Activated T-cell treated with anti-CD3 and anti-CD28 coated beads, Interleukin-2, amount 50 U/mL, for 72 hours (primary cell): ENCODE measurements at regions not wholly inside any gene's neighbourhood (a gene's known extent, or its start where the extent isn't known, plus 50 kb on each side); places are given as distances from the start of the nearest gene placed in this dataset.
"Not testable (repeated sequence)": the region's sequence is repeated elsewhere in the genome, so short reads cannot be mapped to it uniquely, and the experiment has no call there.

Source experiments
- ATAC-seq, 2 donors: fragments of 150-1000 bp; cut with Tn5 transposase; replicated peaks in 1 of 2; 2 replicates each; pipeline ENCODE4 v1.10.0; 2021; ENCODE audit warnings: moderate library complexity in 2 of 2, mild to moderate bottlenecking in 1 of 2
- DNase-seq, 2 donors: peaks; one replicate each; pipeline ENCODE4 v3.0.0; 2021 to 2022; ENCODE audit warnings: mixed read lengths in 1 of 2
- H3K27ac Mint-ChIP-seq: one replicate; pipeline ENCODE4 v1.8.0; 2022; ENCODE audit warnings: mild to moderate bottlenecking, moderate library complexity, mixed read lengths
- H3K27me3 Mint-ChIP-seq: one replicate; pipeline ENCODE4 v1.8.0; 2022; ENCODE audit warnings: low read depth, mixed read lengths
- H3K36me3 Mint-ChIP-seq, 2 donors: one replicate each; pipeline ENCODE4 v1.8.0; 2022; ENCODE audit warnings: mixed read lengths in 2 of 2, mild to moderate bottlenecking in 1 of 2; ENCODE audit not compliant: insufficient read depth in 2 of 2
- H3K4me1 Mint-ChIP-seq: one replicate; pipeline ENCODE4 v1.8.0; 2022; ENCODE audit warnings: low read depth, mixed read lengths
- H3K4me3 Mint-ChIP-seq, 2 donors: one replicate each; pipeline ENCODE4 v1.8.0; 2022; ENCODE audit warnings: mild to moderate bottlenecking in 2 of 2, mixed read lengths in 2 of 2, moderate library complexity in 2 of 2
- H3K9me3 Mint-ChIP-seq, 2 donors: one replicate each; pipeline ENCODE4 v1.8.0; 2022; ENCODE audit warnings: mixed read lengths in 2 of 2

- not testable (repeated sequence) for H3K36me3 Mint-ChIP-seq, H3K9me3 Mint-ChIP-seq, ATAC-seq, H3K27ac Mint-ChIP-seq, H3K27me3 Mint-ChIP-seq, DNase-seq, H3K4me3 Mint-ChIP-seq, H3K4me1 Mint-ChIP-seq
Observed at GRCh38 chr7:10465536-10465935, 508.1 kb upstream of the PHF14 start.

GRCh38 chr7:10468908-10469307 is 504.8 kb upstream of the PHF14 start:
- Mint-ChIP-seq H3K36me3 (peaks cover 0 to 1% of the 10 kb centered on the region in 2 donors), H3K4me1 (no peaks in the 10 kb centered on the region), H3K27ac (no peak overlapping the region), H3K9me3 (no peaks in the 10 kb centered on the region), H3K4me3 (no peak overlapping the region), H3K27me3 (no peaks in the 10 kb centered on the region)
- no peak for ATAC-seq
- no peak for DNase-seq

GRCh38 chr7:10469476-10469875 is 504.2 kb upstream of the PHF14 start:
- H3K36me3 Mint-ChIP-seq: no peaks in the 10 kb centered on the region
- H3K27ac Mint-ChIP-seq: no peak overlapping the region
- H3K9me3 Mint-ChIP-seq: no peaks in the 10 kb centered on the region
- no peak for DNase-seq
- ATAC-seq: no peak
- H3K4me3 Mint-ChIP-seq: no peak overlapping the region
- H3K27me3 Mint-ChIP-seq: no peaks in the 10 kb centered on the region
- no peaks in the 10 kb centered on the region for H3K4me1 Mint-ChIP-seq

GRCh38 chr7:10471280-10472058 is 502.2 kb upstream of the PHF14 start:
- Mint-ChIP-seq H3K4me1 (no peaks in the 10 kb centered on the region), H3K27ac (no peak overlapping the region)
- ATAC-seq: no peak

GRCh38 chr7:10472115-10472514 is 501.6 kb upstream of the PHF14 start:
- no peaks in the 10 kb centered on the region for H3K27me3 Mint-ChIP-seq
- ATAC-seq (no peak), DNase-seq (no peak)
- no peak overlapping the region for H3K27ac Mint-ChIP-seq
- no peaks in the 10 kb centered on the region for H3K9me3 Mint-ChIP-seq
- no peak overlapping the region for H3K4me3 Mint-ChIP-seq
- no peaks in the 10 kb centered on the region for H3K4me1 Mint-ChIP-seq
- H3K36me3 Mint-ChIP-seq: no peaks in the 10 kb centered on the region

More at GRCh38 chr7:10471280-10472058, 502.2 kb upstream of the PHF14 start:
- H3K4me3 Mint-ChIP-seq: no peak overlapping the region
- H3K27me3 Mint-ChIP-seq: no peaks in the 10 kb centered on the region
- DNase-seq: no peak
- no peaks in the 10 kb centered on the region for H3K9me3 Mint-ChIP-seq
- H3K36me3 Mint-ChIP-seq: no peaks in the 10 kb centered on the region

GRCh38 chr7:10473569-10473968 is 500.1 kb upstream of the PHF14 start:
- Mint-ChIP-seq H3K36me3 (no peaks in the 10 kb centered on the region), H3K27me3 (no peaks in the 10 kb centered on the region), H3K9me3 (no peaks in the 10 kb centered on the region), H3K27ac (no peak overlapping the region), H3K4me1 (no peaks in the 10 kb centered on the region), H3K4me3 (no peak overlapping the region)
- ATAC-seq (no peak), DNase-seq (no peak)

GRCh38 chr7:10474048-10474447 is 499.6 kb upstream of the PHF14 start:
- Mint-ChIP-seq H3K9me3 (no peaks in the 10 kb centered on the region), H3K4me1 (no peaks in the 10 kb centered on the region), H3K36me3 (no peaks in the 10 kb centered on the region), H3K27me3 (no peaks in the 10 kb centered on the region), H3K4me3 (no peak overlapping the region), H3K27ac (no peak overlapping the region)
- DNase-seq (no peak), ATAC-seq (no peak)

- no peaks in the 10 kb centered on the region for H3K27me3 Mint-ChIP-seq
- no peaks in the 10 kb centered on the region for H3K9me3 Mint-ChIP-seq
- no peak overlapping the region for H3K27ac Mint-ChIP-seq
- H3K36me3 Mint-ChIP-seq: no peaks in the 10 kb centered on the region
- no peak overlapping the region for H3K4me3 Mint-ChIP-seq
- H3K4me1 Mint-ChIP-seq: no peaks in the 10 kb centered on the region
- DNase-seq (no peak), ATAC-seq (no peak)
Observed at GRCh38 chr7:10475940-10476641, 497.6 kb upstream of the PHF14 start.

- no peaks in the 10 kb centered on the region for H3K4me1 Mint-ChIP-seq
- no peaks in the 10 kb centered on the region for H3K36me3 Mint-ChIP-seq
- no peaks in the 10 kb centered on the region for H3K9me3 Mint-ChIP-seq
Observed at GRCh38 chr7:10476642-10477041, 497.0 kb upstream of the PHF14 start.

GRCh38 chr7:10483671-10484070 is 490.0 kb upstream of the PHF14 start:
- H3K36me3 Mint-ChIP-seq: no peaks in the 10 kb centered on the region
- no peaks in the 10 kb centered on the region for H3K27me3 Mint-ChIP-seq
- no peaks in the 10 kb centered on the region for H3K4me1 Mint-ChIP-seq
- DNase-seq (no peak), ATAC-seq (no peak)
- no peak overlapping the region for H3K27ac Mint-ChIP-seq
- no peak overlapping the region for H3K4me3 Mint-ChIP-seq
- H3K9me3 Mint-ChIP-seq: peaks cover 0 to 3% of the 10 kb centered on the region in 2 donors

More at GRCh38 chr7:10476642-10477041, 497.0 kb upstream of the PHF14 start:
- ATAC-seq (no peak), DNase-seq (no peak)
- Mint-ChIP-seq H3K4me3 (no peak overlapping the region), H3K27me3 (no peaks in the 10 kb centered on the region), H3K27ac (no peak overlapping the region)

GRCh38 chr7:10484767-10485166 is 488.9 kb upstream of the PHF14 start:
- no peak for ATAC-seq
- no peak for DNase-seq
- Mint-ChIP-seq H3K4me3 (no peak overlapping the region), H3K9me3 (peaks cover 0 to 3% of the 10 kb centered on the region in 2 donors), H3K27ac (no peak overlapping the region), H3K36me3 (no peaks in the 10 kb centered on the region), H3K27me3 (no peaks in the 10 kb centered on the region), H3K4me1 (no peaks in the 10 kb centered on the region)

GRCh38 chr7:10501206-10501884 is 472.3 kb upstream of the PHF14 start:
- H3K9me3 Mint-ChIP-seq: peaks cover 13 to 16% of the 10 kb centered on the region in 2 donors
- H3K4me1 Mint-ChIP-seq: not testable (repeated sequence)

GRCh38 chr7:10507032-10507431 is 466.6 kb upstream of the PHF14 start:
- Mint-ChIP-seq H3K36me3 (no peaks in the 10 kb centered on the region), H3K9me3 (peaks cover 8 to 10% of the 10 kb centered on the region in 2 donors), H3K4me3 (no peak overlapping the region), H3K4me1 (no peaks in the 10 kb centered on the region), H3K27me3 (no peaks in the 10 kb centered on the region), H3K27ac (no peak overlapping the region)
- DNase-seq: no peak
- no peak for ATAC-seq

More at GRCh38 chr7:10501206-10501884, 472.3 kb upstream of the PHF14 start:
- not testable (repeated sequence) for H3K36me3 Mint-ChIP-seq, H3K27me3 Mint-ChIP-seq, ATAC-seq, H3K27ac Mint-ChIP-seq, H3K4me3 Mint-ChIP-seq, DNase-seq
